Nephron (organoid): ENCODE measurements at regions not wholly inside any gene's neighbourhood (a gene's known extent, or its start where the extent isn't known, plus 50 kb on each side); places are given as distances from the start of the nearest gene placed in this dataset.
A peak's percentile ranks its signal among the peaks of the same experiment; 100 is the strongest.

Source experiments
- H3K27ac Mint-ChIP-seq, 3 experiments: 2 replicates each; pipeline ENCODE4 v1.8.0; 2020; ENCODE audit warnings: mixed read lengths in 3 of 3, mild to moderate bottlenecking in 2 of 3, moderate library complexity in 1 of 3
- H3K27me3 Mint-ChIP-seq: 2 replicates; pipeline ENCODE4 v1.8.0; 2021; ENCODE audit warnings: low read depth, mild to moderate bottlenecking, moderate library complexity, mixed read lengths
- H3K36me3 Mint-ChIP-seq: 2 replicates; pipeline ENCODE4 v1.8.0; 2020; ENCODE audit warnings: low read depth, mixed read lengths
- H3K4me1 Mint-ChIP-seq: 2 replicates; pipeline ENCODE4 v1.8.0; 2020; ENCODE audit warnings: mixed read lengths
- H3K4me3 Mint-ChIP-seq, 3 experiments: 2 replicates each; pipeline ENCODE4 v1.8.0; 2020; ENCODE audit warnings: mild to moderate bottlenecking in 3 of 3, mixed read lengths in 3 of 3, moderate library complexity in 2 of 3
- H3K9me3 Mint-ChIP-seq: 2 replicates; pipeline ENCODE4 v1.8.0; 2020; ENCODE audit warnings: mixed read lengths
- TF ChIP-seq, protein P1 (sequence below), 3 experiments: fragments of 200-600 bp; sonication (generic); IDR thresholded peaks; one replicate each; pipeline ENCODE4 v1.5.0; 2021; ENCODE audit warnings: antibody characterized with exemption in 3 of 3; ENCODE audit not compliant: unreplicated experiment in 3 of 3

DNA sequence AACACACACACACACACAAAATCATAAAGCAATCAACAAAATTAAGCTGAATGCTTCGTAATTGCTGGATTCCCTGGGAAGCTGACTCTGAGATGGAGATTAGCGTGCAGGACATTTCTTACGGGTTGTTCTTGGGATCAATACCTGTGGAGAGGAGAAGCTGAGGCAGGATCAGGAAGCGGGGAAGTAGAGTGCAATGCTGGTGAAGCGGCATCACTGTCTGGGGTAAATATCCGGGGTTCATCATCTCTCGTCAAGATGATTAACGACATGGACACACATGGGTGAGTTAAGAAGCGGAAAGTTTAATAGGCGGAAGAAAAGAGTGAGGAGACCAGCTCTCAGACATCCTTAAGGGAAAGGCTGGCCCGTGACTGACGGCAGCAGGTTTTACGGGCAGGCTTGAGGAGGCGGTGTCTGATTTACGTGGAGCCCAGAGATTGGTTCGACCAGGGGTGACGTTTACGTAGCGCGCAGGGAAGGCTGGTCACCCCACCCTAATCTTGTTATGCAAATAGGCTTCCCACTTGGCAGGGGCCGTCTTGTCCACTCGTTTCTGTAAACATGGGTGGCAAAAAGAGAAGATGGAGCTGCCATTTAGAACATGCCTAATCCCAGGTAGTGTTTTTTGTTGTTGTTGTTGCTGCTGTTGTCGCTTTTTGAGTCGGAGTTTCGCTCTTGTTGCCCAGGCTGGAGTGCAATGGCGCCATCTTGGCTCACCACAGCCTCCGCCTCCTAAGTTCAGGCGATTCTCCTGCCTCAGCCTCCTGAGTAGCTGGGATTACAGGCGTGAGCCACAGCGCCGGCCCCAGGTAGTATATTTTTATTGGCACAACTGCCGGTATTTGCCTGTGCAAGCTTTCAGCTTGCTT lies 135.6 kb upstream of the KCNJ15 start:
- Mint-ChIP-seq H3K36me3 (no peaks in the 10 kb centered on the region), H3K27me3 (peaks cover 5% of the 10 kb centered on the region), H3K27ac (no peak overlapping the region), H3K9me3 (no peaks in the 10 kb centered on the region), H3K4me1 (peaks cover 4% of the 10 kb centered on the region), H3K4me3 (no peak overlapping the region)
- TF ChIP-seq, protein P1, sequence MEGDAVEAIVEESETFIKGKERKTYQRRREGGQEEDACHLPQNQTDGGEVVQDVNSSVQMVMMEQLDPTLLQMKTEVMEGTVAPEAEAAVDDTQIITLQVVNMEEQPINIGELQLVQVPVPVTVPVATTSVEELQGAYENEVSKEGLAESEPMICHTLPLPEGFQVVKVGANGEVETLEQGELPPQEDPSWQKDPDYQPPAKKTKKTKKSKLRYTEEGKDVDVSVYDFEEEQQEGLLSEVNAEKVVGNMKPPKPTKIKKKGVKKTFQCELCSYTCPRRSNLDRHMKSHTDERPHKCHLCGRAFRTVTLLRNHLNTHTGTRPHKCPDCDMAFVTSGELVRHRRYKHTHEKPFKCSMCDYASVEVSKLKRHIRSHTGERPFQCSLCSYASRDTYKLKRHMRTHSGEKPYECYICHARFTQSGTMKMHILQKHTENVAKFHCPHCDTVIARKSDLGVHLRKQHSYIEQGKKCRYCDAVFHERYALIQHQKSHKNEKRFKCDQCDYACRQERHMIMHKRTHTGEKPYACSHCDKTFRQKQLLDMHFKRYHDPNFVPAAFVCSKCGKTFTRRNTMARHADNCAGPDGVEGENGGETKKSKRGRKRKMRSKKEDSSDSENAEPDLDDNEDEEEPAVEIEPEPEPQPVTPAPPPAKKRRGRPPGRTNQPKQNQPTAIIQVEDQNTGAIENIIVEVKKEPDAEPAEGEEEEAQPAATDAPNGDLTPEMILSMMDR (IDR thresholded peaks at IDR 0.05; ENCODE audit: unreplicated experiment in 3 of 3): no peak

DNA sequence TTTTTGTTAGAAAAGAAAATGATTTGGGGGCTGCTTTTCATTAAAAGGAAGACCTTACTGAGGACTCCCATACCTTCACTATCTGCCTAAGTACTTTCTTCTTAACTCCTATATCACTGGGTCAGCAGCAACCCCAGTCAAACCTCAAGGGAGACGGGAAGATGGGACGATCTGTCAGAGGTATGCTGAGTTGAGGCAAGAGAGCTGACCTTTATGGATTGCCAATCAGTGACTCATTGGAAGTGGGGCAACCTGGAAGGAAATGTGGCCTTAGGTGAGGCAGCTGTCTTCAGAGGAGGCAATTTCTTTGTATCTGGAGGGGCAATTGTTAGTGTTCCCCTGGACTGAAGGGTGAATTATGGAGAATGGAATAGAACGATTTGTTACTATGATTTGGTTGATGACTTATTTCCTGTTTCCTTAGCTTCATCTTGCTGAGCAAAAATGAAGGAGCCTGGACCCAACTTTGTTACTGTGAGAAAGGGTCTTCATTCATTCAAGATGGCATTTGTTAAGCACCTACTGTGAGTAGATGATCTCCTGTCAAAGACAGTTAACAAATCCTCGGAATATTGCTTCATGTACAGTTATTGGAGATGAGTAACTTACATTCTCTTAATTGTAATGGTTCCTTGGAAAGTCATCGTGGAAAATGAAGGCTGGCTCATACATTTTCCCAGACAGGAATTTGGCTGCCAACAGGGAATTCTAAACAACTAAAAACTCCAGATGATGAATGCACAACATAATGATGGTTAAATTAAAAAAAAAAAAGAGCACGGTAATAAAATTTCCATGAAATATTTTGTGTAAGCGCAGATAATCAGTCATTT lies 134.7 kb upstream of the KCNJ15 start:
- no peaks in the 10 kb centered on the region for H3K9me3 Mint-ChIP-seq

DNA sequence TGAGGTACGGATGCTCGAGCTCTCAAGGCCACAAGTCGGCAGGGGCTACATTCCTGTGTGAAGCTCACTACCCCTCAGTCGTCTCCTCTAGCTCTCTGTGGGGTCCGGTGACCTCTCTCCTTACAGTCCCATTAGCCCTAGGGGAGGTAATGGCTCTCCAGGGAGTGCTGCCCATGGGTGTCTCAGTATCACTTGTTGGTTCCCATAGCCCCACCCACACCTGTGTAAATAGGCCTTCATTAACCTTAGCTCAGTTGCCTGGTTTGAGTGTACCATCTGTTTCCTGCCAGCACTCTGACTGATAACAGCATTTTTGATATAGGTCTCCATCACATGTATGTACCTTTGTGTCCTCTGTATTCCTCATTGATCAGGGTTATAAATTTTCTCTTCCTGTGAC lies 133.2 kb upstream of the KCNJ15 start:
- Mint-ChIP-seq H3K27me3 (peaks cover 3% of the 10 kb centered on the region), H3K36me3 (no peaks in the 10 kb centered on the region), H3K4me1 (peaks cover 4% of the 10 kb centered on the region), H3K9me3 (no peaks in the 10 kb centered on the region), H3K27ac (no peak overlapping the region), H3K4me3 (no peak overlapping the region)
- TF ChIP-seq, protein P1 (IDR thresholded peaks at IDR 0.05; ENCODE audit: unreplicated experiment in 3 of 3): no peak

More for the DNA sequence above, 134.7 kb upstream of the KCNJ15 start:
- Mint-ChIP-seq H3K36me3 (no peaks in the 10 kb centered on the region), H3K27ac (no peak overlapping the region), H3K27me3 (peaks cover 8% of the 10 kb centered on the region), H3K4me1 (peaks cover 4% of the 10 kb centered on the region), H3K4me3 (no peak overlapping the region)
- TF ChIP-seq, protein P1 (IDR thresholded peaks at IDR 0.05; ENCODE audit: unreplicated experiment in 3 of 3): no peak

DNA sequence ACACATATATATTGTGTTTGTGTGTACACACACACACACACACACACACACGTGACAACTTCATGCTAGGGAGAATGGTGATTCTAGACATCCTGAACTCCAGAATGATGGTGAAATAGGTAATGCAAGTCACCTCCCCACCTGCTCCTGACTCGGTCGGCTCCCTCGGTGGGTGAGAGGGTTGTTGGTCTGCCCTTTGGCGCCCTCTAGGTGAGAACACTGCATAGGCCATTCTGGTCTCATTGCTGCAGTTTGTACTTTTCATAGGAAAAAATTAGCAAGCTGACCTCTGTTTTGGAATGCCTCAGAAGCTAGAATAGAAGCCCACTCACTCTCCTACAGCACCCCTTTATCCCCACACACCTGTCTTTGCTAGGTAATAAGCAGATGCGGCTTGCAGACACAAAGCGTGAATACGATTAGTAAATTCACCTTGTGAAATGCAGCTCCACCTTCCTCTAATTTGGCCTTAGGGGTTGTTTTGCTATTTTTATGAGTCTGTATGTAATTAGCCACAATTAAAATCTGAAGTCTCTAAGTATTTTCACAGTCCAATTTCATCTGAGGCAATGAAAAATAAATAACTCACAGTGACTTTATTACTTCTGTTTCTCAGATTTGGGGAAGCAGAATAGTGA lies 130.0 kb upstream of the KCNJ15 start:
- H3K4me1 Mint-ChIP-seq: no peaks in the 10 kb centered on the region
- TF ChIP-seq, protein P1 (IDR thresholded peaks at IDR 0.05; ENCODE audit: unreplicated experiment in 3 of 3): peak; percentile 69 to 80 (median 70)
- no peak overlapping the region for H3K4me3 Mint-ChIP-seq
- H3K9me3 Mint-ChIP-seq: no peaks in the 10 kb centered on the region
- H3K36me3 Mint-ChIP-seq: no peaks in the 10 kb centered on the region
- H3K27me3 Mint-ChIP-seq: peaks cover 27% of the 10 kb centered on the region
- no peak overlapping the region for H3K27ac Mint-ChIP-seq

DNA sequence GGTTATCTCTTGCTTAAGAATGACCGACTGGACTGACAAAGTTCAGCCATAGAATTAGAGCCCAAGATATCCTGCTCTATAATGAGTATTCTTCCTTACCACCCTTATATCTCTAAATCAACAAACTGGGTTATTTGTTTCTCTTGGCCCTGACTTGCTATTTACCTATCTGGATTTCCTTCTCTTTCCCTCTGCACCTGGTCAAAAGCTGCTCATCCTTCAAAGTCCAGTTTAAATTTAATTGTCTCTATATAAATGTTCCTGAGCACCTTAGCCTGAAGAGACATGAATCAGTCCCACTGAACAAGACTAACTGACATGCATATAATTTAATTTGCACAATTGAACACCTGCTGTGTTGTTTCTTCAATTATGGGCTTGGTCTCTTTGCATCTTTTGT lies 127.1 kb upstream of the KCNJ15 start:
- Mint-ChIP-seq H3K4me1 (no peaks in the 10 kb centered on the region), H3K9me3 (peaks cover 3% of the 10 kb centered on the region), H3K27ac (no peak overlapping the region), H3K27me3 (peaks cover 27% of the 10 kb centered on the region), H3K36me3 (no peaks in the 10 kb centered on the region), H3K4me3 (no peak overlapping the region)
- TF ChIP-seq, protein P1 (IDR thresholded peaks at IDR 0.05; ENCODE audit: unreplicated experiment in 3 of 3): no peak
